Renal cortical epithelial cell (primary cell): ENCODE measurements at regions not wholly inside any gene's neighbourhood (a gene's known extent, or its start where the extent isn't known, plus 50 kb on each side); places are given as distances from the start of the nearest gene placed in this dataset.

ENCODE experiments used
- DNase-seq: peaks from one replicate; pipeline ENCODE4 v3.0.0-alpha.2; 2011; ENCODE audit warnings: low read depth

- no peak for DNase-seq
Measured at GRCh38 chrX:4253092-4253491, 539.6 kb upstream of the PRKX start.

- DNase-seq = no peak
Measured at GRCh38 chrX:4249401-4249800, 536.0 kb upstream of the PRKX start.

- no peak for DNase-seq
Measured at GRCh38 chrX:4243759-4244158, 530.3 kb upstream of the PRKX start.

- DNase-seq = no peak
Measured at GRCh38 chrX:4240541-4241194, 527.2 kb upstream of the PRKX start.

GRCh38 chrX:4239650-4240540, 526.4 kb upstream of the PRKX start:
- DNase-seq = no peak

- DNase-seq = no peak
Measured at GRCh38 chrX:4238916-4239315, 525.5 kb upstream of the PRKX start.

- DNase-seq = no peak
Measured at GRCh38 chrX:4225086-4225485, 511.6 kb upstream of the PRKX start.

- DNase-seq = no peak
Measured at GRCh38 chrX:4206941-4207340, 493.5 kb upstream of the PRKX start.

- no peak for DNase-seq
Measured at GRCh38 chrX:4197971-4198370, 484.5 kb upstream of the PRKX start.

GRCh38 chrX:4193500-4194155, 480.2 kb upstream of the PRKX start:
- no peak for DNase-seq

GRCh38 chrX:4186331-4186730, 472.9 kb upstream of the PRKX start:
- no peak for DNase-seq

GRCh38 chrX:4185086-4185485, 471.6 kb upstream of the PRKX start:
- DNase-seq = no peak

- DNase-seq = no peak
Measured at GRCh38 chrX:4182408-4182806, 469.0 kb upstream of the PRKX start.

GRCh38 chrX:4181782-4182407, 468.4 kb upstream of the PRKX start:
- no peak for DNase-seq

GRCh38 chrX:4179031-4179430, 465.6 kb upstream of the PRKX start:
- no peak for DNase-seq

- no peak for DNase-seq
Measured at GRCh38 chrX:4175221-4175620, 461.8 kb upstream of the PRKX start.

GRCh38 chrX:4173743-4174142, 460.3 kb upstream of the PRKX start:
- no peak for DNase-seq

GRCh38 chrX:4151798-4152197, 438.3 kb upstream of the PRKX start:
- no peak for DNase-seq

- no peak for DNase-seq
Measured at GRCh38 chrX:4150259-4150658, 436.8 kb upstream of the PRKX start.

GRCh38 chrX:4129626-4130025, 416.2 kb upstream of the PRKX start:
- DNase-seq = no peak

GRCh38 chrX:4118666-4119530, 405.4 kb upstream of the PRKX start:
- DNase-seq = no peak
